NCI-H1105 treated with DMSO at 0.1 percent for 48 hours (cell line): ENCODE measurements at regions not wholly inside any gene's neighbourhood (a gene's known extent, or its start where the extent isn't known, plus 50 kb on each side); places are given as distances from the start of the nearest gene placed in this dataset.
"Not testable (repeated sequence)": the region's sequence is repeated elsewhere in the genome, so short reads cannot be mapped to it uniquely, and the experiment has no call there.

Source experiments
- DNase-seq: peaks from one replicate; lab custom pipeline; 2025; lab: John Stamatoyannopoulos, UW

- no peak for DNase-seq
Measured at GRCh38 chr6:1001655-1002349, 308.9 kb upstream of the EXOC2 start.

GRCh38 chr6:999552-999951 lies 306.6 kb upstream of the EXOC2 start:
- no peak for DNase-seq

DNA sequence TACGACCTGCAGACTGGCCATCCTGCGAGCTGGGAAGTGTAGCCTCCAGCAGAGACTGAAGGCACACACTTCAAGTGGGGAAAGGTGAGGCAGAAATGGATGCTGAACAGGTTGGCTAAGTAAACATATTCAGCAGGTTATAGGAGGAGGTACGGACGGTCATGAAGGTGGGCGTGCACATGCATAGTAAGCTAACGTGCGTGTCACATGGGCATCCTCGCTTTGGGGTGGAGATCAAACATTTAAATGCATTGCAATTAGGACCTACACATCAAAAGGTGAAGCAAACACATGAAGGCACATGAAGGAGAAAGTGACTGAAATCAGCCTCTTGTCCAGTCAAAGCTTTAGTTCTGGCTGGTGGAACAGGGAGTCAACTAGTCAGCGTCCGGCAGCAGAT lies 305.6 kb upstream of the EXOC2 start:
- DNase-seq: no peak

GRCh38 chr6:996271-996852 lies 303.4 kb upstream of the EXOC2 start:
- DNase-seq: peak; percentile 35

GRCh38 chr6:991192-991591 lies 298.3 kb upstream of the EXOC2 start:
- no peak for DNase-seq

DNA sequence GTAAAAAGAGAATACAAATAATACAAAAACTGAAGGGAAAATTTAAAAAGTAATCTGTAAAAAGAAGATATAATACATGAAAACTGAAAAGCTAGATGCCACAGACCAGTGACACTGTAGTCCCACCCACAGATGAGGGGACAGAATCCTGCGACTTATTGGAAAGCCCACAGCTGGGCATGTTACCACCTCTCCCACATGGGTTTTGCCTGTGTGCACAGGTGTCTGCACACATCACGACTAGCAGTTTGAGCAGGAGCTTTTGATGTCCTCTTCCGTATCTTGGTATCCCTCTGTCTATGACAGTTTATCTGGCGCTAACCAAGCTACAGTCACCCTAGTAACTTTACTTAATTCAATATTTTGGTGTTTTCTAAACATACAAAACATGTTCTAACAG lies 291.1 kb upstream of the EXOC2 start:
- DNase-seq: no peak

GRCh38 chr6:978937-979685 lies 286.2 kb upstream of the EXOC2 start:
- DNase-seq: no peak

DNA sequence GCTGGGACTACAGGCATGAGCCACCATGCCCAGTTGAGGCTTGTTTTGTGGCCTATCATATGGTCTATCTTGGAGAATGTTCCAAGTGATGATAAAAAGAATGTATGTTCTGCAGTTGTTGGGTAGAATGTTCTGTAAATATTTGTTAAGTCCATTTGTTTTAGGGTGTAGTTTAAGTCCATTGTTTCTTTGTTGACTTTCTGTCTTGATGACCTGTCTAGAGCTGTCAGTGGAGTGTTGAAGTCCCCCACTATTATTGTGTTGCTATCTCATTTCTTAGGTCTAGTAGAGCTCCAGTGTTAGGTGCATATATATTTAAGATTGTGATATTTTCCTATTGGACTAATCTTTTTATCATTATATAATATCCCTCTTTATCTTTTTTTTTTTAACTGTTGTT lies 284.3 kb upstream of the EXOC2 start:
- DNase-seq: not testable (repeated sequence)

DNA sequence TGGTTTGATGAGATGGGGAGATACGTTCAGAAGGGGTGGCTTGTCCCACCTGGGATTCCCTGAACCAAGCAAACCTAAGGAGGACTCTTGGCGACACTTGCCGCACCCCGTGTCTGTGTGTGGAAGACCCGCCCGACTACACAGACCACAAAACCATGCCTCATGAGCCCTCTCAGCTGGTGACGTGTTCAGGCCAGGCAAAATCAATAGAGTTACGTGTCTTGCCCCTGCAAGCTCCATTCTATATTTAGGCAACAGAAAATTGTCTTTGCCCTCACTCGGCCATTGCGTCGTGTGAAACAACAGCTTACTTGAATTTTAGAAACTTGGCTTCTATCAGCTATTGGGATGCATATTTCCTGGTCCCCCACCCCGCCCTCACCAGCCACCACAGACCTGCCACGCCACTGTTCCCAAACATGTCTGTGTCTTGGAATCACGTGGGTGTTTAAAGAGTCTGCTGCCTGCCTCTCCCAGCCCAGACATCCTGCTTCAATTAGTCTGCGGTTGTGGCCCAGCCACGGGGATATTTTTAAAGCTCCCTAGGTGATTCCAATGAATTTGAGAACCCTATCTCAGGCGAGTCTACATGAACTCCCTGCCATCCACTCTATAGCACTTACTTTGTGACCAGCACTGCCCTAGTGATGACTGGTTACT lies 279.2 kb upstream of the EXOC2 start:
- no peak for DNase-seq

DNA sequence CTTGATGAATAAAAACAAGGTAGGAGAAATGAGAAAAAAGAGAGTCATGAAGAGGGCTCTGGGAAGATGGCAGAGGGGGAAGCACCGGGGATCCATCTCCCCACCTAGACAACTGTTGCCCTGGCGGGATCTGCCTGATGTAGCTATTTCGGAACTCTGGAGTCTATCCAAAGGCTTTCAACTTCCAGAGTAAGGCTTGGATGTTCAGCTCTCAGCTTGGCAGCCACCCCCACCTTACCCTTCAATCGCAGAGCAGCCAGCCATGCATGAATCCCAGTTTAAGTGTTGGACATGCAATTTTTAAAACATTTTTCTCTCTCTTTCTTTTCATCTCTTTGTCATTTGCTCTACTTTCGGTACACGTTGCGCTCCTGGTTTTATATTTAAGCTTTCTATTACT lies 275.9 kb upstream of the EXOC2 start:
- DNase-seq: no peak

DNA sequence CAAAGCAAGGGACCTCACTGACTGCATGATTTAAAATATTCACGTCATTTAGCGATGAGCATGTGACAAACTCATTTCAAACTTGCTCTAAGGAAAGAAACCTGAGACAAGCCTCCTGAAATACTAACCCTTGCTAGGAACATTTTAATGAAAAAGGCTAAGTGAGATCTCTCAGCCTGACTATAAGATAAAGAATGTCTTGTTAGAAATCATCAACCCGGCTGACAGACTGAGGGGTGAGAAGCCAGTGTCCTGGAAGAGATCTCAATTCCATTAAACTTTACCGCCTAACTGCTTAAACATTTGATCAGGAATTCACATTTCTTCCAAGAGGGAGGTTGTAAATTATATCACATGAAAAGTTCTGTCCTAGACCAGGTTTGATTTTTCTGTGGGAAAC lies 274.8 kb upstream of the EXOC2 start:
- no peak for DNase-seq

GRCh38 chr6:965343-965742 lies 272.4 kb upstream of the EXOC2 start:
- DNase-seq: no peak

GRCh38 chr6:963456-963855 lies 270.5 kb upstream of the EXOC2 start:
- DNase-seq: no peak

GRCh38 chr6:961407-961960 lies 268.5 kb upstream of the EXOC2 start:
- DNase-seq: no peak

DNA sequence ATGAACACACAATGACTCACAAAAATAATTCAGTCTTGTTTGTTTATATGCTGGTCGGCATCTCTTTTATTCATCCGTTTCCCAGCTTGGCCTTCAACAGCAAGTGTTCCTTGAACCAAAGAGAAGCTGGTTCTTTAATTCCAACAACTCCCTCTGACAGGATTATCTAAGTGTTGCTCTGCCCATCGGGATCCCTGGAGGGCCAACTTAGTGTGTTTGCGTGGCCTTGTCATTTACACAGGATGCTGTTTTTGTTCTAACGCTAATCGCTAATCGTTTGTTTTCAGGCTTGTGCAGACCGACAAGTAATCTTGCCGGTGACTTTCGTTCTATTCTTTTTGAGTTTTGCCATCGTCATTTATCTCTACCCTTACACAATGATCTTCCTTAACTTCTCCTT lies 267.4 kb upstream of the EXOC2 start:
- no peak for DNase-seq

- no peak for DNase-seq
Measured at GRCh38 chr6:958488-958887, 265.5 kb upstream of the EXOC2 start.

GRCh38 chr6:951399-952181 lies 258.7 kb upstream of the EXOC2 start:
- DNase-seq: no peak

GRCh38 chr6:947235-947934 lies 254.4 kb upstream of the EXOC2 start:
- DNase-seq: no peak

GRCh38 chr6:946546-946945 lies 253.6 kb upstream of the EXOC2 start:
- DNase-seq: no peak

DNA sequence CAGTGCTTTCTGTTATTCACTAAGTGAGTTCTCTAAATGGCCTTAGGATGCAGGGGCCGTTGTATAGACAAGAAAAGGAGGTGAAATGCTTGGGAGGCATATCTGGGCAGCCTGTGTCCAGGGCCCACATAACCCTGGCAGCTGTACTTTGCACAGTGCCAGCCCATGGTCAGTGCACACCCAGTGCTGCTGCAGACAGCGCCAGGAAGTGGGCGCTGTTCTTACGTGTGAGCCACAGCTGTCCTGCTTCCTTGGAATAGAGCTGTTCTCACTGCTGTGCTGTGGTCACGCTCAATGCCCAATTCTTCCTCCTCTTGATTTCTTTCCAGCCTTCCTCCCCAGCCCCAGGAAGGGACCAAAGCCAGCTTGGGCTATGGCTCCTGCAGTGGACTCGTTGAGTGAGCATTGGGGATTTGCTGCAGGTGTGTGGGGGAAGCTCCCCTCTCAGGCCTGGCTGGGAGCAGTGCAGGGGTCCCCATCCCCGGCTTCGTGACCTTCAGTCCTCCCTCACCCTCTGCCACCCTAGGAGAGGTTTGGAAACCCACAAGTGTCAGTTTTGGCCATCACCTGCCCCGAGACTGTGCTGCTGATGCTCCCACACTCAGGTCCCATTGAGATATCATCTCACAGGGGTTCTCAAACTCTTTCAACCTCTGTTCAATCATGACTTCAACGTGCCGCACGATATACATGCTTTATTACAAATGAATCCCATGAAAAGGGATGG lies 246.8 kb upstream of the EXOC2 start:
- DNase-seq: no peak
